ENCODE measurements at regions not wholly inside any gene's neighbourhood (a gene's known extent, or its start where the extent isn't known, plus 50 kb on each side); places are given as distances from the start of the nearest gene placed in this dataset.
A peak's percentile ranks its signal among the peaks of the same experiment; 100 is the strongest.

DNA sequence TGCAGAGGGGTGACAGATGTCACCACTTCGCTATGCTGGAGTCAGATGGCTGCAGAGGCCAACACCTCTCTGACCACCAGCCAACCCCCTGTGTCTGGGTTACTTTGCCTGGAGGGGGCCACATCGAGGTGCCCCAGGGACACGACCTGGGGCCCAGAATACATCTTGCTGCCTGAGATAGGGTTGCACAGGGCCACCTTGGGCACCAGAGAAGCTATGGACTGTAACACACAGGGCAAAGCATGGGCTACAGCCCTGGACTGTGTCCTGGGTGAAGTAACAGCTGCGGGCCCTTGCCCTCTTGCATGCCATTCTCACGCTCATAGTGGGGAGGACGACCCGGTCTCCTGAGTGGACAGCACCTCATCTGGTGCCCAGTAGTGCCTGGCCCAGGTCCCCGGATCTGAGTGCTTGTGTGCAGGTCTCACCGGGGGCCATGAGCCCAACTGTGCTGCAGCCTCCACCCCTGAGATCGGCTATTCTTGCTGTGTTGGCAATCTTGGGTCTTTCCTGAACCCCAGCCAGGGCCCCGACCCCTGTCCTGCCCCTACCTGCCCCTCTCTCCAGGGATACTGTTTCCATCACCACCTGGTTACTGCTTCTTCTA lies 115.2 kb upstream of the GDF10 start:
- Histone ChIP-seq H3K9ac (ENCODE audit: low read length) (no peak overlapping the region), H4K20me1 (ENCODE audit: insufficient read depth, low read length) (no peaks in the 10 kb centered on the region), H3K27ac (ENCODE audit: low read depth, low read length, poor library complexity, severe bottlenecking) (peak overlapping the region; percentile 85), H3K27me3 (ENCODE audit: insufficient read depth, low read length) (no peaks in the 10 kb centered on the region), H2AFZ (ENCODE audit: low read length) (no peak overlapping the region), H3K9me3 (ENCODE audit: low read length) (no peaks in the 10 kb centered on the region), H3K9me2 (ENCODE audit: low read depth, low read length) (no peaks in the 10 kb centered on the region), H3K4me2 (ENCODE audit: low read length) (no peak overlapping the region; the same call in 1 of the 2 replicates), H3K4me1 (ENCODE audit: insufficient read depth, low read length, severe bottlenecking) (peaks cover 44% of the 10 kb centered on the region), H3F3A (ENCODE audit: insufficient read depth, low read length) (no peaks in the 10 kb centered on the region), H3K79me2 (ENCODE audit: insufficient read depth, low read length) (no peaks in the 10 kb centered on the region), H3K36me3 (ENCODE audit: insufficient read depth, low read length) (no peaks in the 10 kb centered on the region), H3K4me3 (ENCODE audit: low read depth, low read length, poor library complexity, severe bottlenecking) (no peak overlapping the region)
- no peak for TF ChIP-seq EZH2 (IDR thresholded peaks at IDR 0.05; ENCODE audit: borderline replicate concordance, low read length)
- TF ChIP-seq, protein P1, sequence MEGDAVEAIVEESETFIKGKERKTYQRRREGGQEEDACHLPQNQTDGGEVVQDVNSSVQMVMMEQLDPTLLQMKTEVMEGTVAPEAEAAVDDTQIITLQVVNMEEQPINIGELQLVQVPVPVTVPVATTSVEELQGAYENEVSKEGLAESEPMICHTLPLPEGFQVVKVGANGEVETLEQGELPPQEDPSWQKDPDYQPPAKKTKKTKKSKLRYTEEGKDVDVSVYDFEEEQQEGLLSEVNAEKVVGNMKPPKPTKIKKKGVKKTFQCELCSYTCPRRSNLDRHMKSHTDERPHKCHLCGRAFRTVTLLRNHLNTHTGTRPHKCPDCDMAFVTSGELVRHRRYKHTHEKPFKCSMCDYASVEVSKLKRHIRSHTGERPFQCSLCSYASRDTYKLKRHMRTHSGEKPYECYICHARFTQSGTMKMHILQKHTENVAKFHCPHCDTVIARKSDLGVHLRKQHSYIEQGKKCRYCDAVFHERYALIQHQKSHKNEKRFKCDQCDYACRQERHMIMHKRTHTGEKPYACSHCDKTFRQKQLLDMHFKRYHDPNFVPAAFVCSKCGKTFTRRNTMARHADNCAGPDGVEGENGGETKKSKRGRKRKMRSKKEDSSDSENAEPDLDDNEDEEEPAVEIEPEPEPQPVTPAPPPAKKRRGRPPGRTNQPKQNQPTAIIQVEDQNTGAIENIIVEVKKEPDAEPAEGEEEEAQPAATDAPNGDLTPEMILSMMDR (IDR thresholded peaks at IDR 0.05; ENCODE audit: low read length) = no peak

DNA sequence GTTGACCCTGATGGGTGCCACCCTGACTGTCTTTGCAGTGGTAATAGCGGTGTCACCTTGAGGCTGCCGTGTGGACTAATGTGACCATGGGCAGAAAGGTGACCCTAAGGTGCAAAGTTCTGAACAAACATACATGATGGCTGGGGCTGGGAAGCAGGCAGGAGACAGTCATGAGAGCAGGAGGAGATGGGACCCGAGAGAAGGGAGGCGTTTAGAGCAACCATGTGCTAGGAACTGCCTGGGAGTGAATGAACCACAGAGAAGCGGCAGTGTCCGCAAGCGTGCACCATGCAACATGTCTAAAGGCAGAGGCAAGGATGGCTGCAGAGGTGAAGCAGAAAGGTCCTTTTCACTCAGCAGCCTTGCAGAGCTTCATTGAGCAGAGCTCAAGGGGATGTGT lies 113.1 kb upstream of the GDF10 start:
- H3K9ac ChIP-seq (ENCODE audit: low read length) = no peak overlapping the region
- H4K20me1 ChIP-seq (ENCODE audit: insufficient read depth, low read length) = no peaks in the 10 kb centered on the region
- no peak overlapping the region for H3K4me2 ChIP-seq (ENCODE audit: low read length)

DNA sequence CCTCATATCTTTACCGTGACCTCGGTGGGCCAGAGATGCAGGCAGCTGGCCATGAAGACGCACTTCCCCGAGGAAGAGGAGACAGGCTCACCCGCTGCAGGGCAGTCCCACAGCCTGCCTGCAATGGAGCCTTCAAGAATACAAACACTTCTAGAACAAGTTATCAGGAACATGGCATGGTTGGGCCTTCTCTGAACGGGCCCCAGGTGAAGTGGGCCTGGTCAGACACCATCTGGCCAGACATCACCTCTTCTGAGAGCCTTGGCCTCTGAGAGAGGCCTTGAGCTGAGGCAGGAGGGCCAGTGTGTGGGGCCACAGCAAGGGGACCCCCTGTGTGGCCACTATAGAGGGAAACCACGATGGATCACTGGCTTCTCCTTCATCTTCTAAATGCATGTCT lies 112.4 kb upstream of the GDF10 start:
- Histone ChIP-seq H3K79me2 (ENCODE audit: insufficient read depth, low read length) (no peaks in the 10 kb centered on the region), H3K4me1 (ENCODE audit: insufficient read depth, low read length, severe bottlenecking) (peaks cover 65% of the 10 kb centered on the region), H3K27ac (ENCODE audit: low read depth, low read length, poor library complexity, severe bottlenecking) (no peak overlapping the region), H2AFZ (ENCODE audit: low read length) (no peak overlapping the region), H4K20me1 (ENCODE audit: insufficient read depth, low read length) (no peaks in the 10 kb centered on the region), H3K27me3 (ENCODE audit: insufficient read depth, low read length) (no peaks in the 10 kb centered on the region), H3K4me3 (ENCODE audit: low read depth, low read length, poor library complexity, severe bottlenecking) (no peak overlapping the region), H3F3A (ENCODE audit: insufficient read depth, low read length) (no peaks in the 10 kb centered on the region), H3K9ac (ENCODE audit: low read length) (no peak overlapping the region), H3K36me3 (ENCODE audit: insufficient read depth, low read length) (no peaks in the 10 kb centered on the region), H3K4me2 (ENCODE audit: low read length) (no peak overlapping the region), H3K9me2 (ENCODE audit: low read depth, low read length) (no peaks in the 10 kb centered on the region), H3K9me3 (ENCODE audit: low read length) (no peaks in the 10 kb centered on the region)
- TF ChIP-seq EZH2 (IDR thresholded peaks at IDR 0.05; ENCODE audit: borderline replicate concordance, low read length) = no peak
- TF ChIP-seq, protein P1 (IDR thresholded peaks at IDR 0.05; ENCODE audit: low read length) = no peak

More for the DNA sequence above, 113.1 kb upstream of the GDF10 start:
- no peaks in the 10 kb centered on the region for H3K79me2 ChIP-seq (ENCODE audit: insufficient read depth, low read length)
- no peak overlapping the region for H3K27ac ChIP-seq (ENCODE audit: low read depth, low read length, poor library complexity, severe bottlenecking)
- TF ChIP-seq, protein P1 (IDR thresholded peaks at IDR 0.05; ENCODE audit: low read length) = no peak
- no peak for TF ChIP-seq EZH2 (IDR thresholded peaks at IDR 0.05; ENCODE audit: borderline replicate concordance, low read length)
- H3K4me1 ChIP-seq (ENCODE audit: insufficient read depth, low read length, severe bottlenecking) = peaks cover 65% of the 10 kb centered on the region
- H3K9me3 ChIP-seq (ENCODE audit: low read length) = no peaks in the 10 kb centered on the region
- H3K36me3 ChIP-seq (ENCODE audit: insufficient read depth, low read length) = no peaks in the 10 kb centered on the region
- H3K9me2 ChIP-seq (ENCODE audit: low read depth, low read length) = no peaks in the 10 kb centered on the region
- no peak overlapping the region for H3K4me3 ChIP-seq (ENCODE audit: low read depth, low read length, poor library complexity, severe bottlenecking)
- no peaks in the 10 kb centered on the region for H3F3A ChIP-seq (ENCODE audit: insufficient read depth, low read length)
- H2AFZ ChIP-seq (ENCODE audit: low read length) = no peak overlapping the region
- H3K27me3 ChIP-seq (ENCODE audit: insufficient read depth, low read length) = no peaks in the 10 kb centered on the region
